Gastrocnemius medialis (tissue), 4 donors: ENCODE measurements at regions not wholly inside any gene's neighbourhood (a gene's known extent, or its start where the extent isn't known, plus 50 kb on each side); places are given as distances from the start of the nearest gene placed in this dataset.

Source experiments
- ATAC-seq, 2 donors: fragments of 150-250 bp; one replicate each; pipeline ENCODE4 v1.9.1; 2016
- DNase-seq, 2 donors: peaks; one replicate each; pipeline ENCODE4 v3.0.0-alpha.2; 2019
- H3K27ac ChIP-seq, 4 donors: fragments of 200-600 bp; sonication (generic); 1 replicate in 1 of 4; 2 replicates in 3 of 4; pipeline ENCODE4 v1.5.1; 2016 to 2018; ENCODE audit warnings: mild to moderate bottlenecking in 2 of 4, moderate library complexity in 1 of 4
- H3K27me3 ChIP-seq, 3 donors: fragments of 200-600 bp; sonication (generic) in 2 of 3; 1 replicate in 1 of 3; 2 replicates in 2 of 3; pipeline versions ENCODE4 v1.5.1 to v1.6.0; 2016 to 2019; ENCODE audit warnings: mild to moderate bottlenecking in 1 of 3, moderate library complexity in 1 of 3
- H3K36me3 ChIP-seq, 2 donors: fragments of 200-600 bp; sonication (generic) in 1 of 2; one replicate each; pipeline ENCODE4 v1.5.1; 2017 to 2018
- H3K4me1 ChIP-seq, 2 donors: fragments of 200-600 bp; sonication (generic) in 1 of 2; one replicate each; pipeline ENCODE4 v1.5.1; 2016 to 2017; ENCODE audit warnings: mild to moderate bottlenecking in 2 of 2
- H3K4me3 ChIP-seq, 4 donors: fragments of 200-600 bp; sonication (generic) in 3 of 4; 1 replicate in 1 of 4; 2 replicates in 3 of 4; pipeline ENCODE4 v1.5.1; 2016 to 2019; ENCODE audit warnings: mild to moderate bottlenecking in 2 of 4
- H3K9me3 ChIP-seq, 3 donors: fragments of 200-600 bp; sonication (generic) in 2 of 3; 1 replicate in 1 of 3; 2 replicates in 2 of 3; pipeline ENCODE4 v1.5.1; 2016 to 2019
- CTCF ChIP-seq, 5 experiments: fragments of 450-650 bp in 3 of 5; fragments of 200-600 bp in 2 of 5; sonication (generic) in 2 of 5; IDR thresholded peaks in 4 of 5; conservative IDR thresholded peaks in 1 of 5; 1 replicate in 4 of 5; 2 replicates in 1 of 5; pipeline ENCODE4 v1.5.1; 2016 to 2019; ENCODE audit warnings: antibody characterized with exemption in 5 of 5, mild to moderate bottlenecking in 3 of 5, moderate library complexity in 3 of 5
- POLR2A ChIP-seq, 2 donors: fragments of 450-650 bp; IDR thresholded peaks; one replicate each; pipeline ENCODE4 v1.6.1; 2017; ENCODE audit warnings: antibody characterized with exemption in 2 of 2, mild to moderate bottlenecking in 2 of 2, moderate library complexity in 2 of 2
- in situ Hi-C, 4 donors: fragments of 200-750 bp; cut with MboI; loops; one replicate each; pipeline versions ENCODE4 v1.15.0 to v1.8.0; 2017; ENCODE audit warnings: low sequenced_read_pairs in 4 of 4
- intact Hi-C: fragments of 100-400 bp; cut with DNase I; formaldehyde crosslinking; loops from one replicate; pipeline ENCODE4 v1.15.1; 2023; ENCODE audit warnings: low total_unique reads

- H3K36me3 ChIP-seq: no peaks in the 10 kb centered on the region
- H3K4me1 ChIP-seq: no peaks in the 10 kb centered on the region
- H3K4me3 ChIP-seq: no peak overlapping the region
- no peaks in the 10 kb centered on the region for H3K27me3 ChIP-seq
- TF ChIP-seq CTCF (IDR thresholded peaks at IDR 0.05 in 4 of 5, conservative IDR thresholded peaks at IDR 0.05 in 1 of 5): no peak
- no peak for TF ChIP-seq POLR2A (IDR thresholded peaks at IDR 0.05)
- intact Hi-C loops (no loop called here), in situ Hi-C loops (no loop called here)
- no peak for DNase-seq
- H3K27ac ChIP-seq: no peak overlapping the region
- no peak for ATAC-seq
- no peaks in the 10 kb centered on the region for H3K9me3 ChIP-seq
These were observed 161.1 kb downstream of the SCP2D1 start for GRCh38 chr20:18974660-18975059.

GRCh38 chr20:18977441-18977840, 163.9 kb downstream of the SCP2D1 start:
- Histone ChIP-seq H3K9me3 (no peaks in the 10 kb centered on the region), H3K36me3 (no peaks in the 10 kb centered on the region), H3K4me3 (no peak overlapping the region), H3K27me3 (no peaks in the 10 kb centered on the region), H3K4me1 (no peaks in the 10 kb centered on the region), H3K27ac (no peak overlapping the region)
- in situ Hi-C loops: no loop called here
- intact Hi-C loops: no loop called here
- TF ChIP-seq POLR2A (IDR thresholded peaks at IDR 0.05) (no peak), CTCF (IDR thresholded peaks at IDR 0.05 in 4 of 5, conservative IDR thresholded peaks at IDR 0.05 in 1 of 5) (no peak)
- ATAC-seq: no peak
- DNase-seq: no peak

GRCh38 chr20:18978311-18978710, 164.7 kb downstream of the SCP2D1 start:
- Histone ChIP-seq H3K27me3 (no peaks in the 10 kb centered on the region), H3K9me3 (no peaks in the 10 kb centered on the region), H3K27ac (no peak overlapping the region), H3K4me3 (no peak overlapping the region), H3K36me3 (no peaks in the 10 kb centered on the region), H3K4me1 (no peaks in the 10 kb centered on the region)
- ATAC-seq (no peak), DNase-seq (no peak)
- intact Hi-C loops (no loop called here), in situ Hi-C loops (no loop called here)
- TF ChIP-seq POLR2A (IDR thresholded peaks at IDR 0.05) (no peak), CTCF (IDR thresholded peaks at IDR 0.05 in 4 of 5, conservative IDR thresholded peaks at IDR 0.05 in 1 of 5) (no peak)

- H3K4me1 ChIP-seq: no peaks in the 10 kb centered on the region
- ATAC-seq: no peak
- H3K9me3 ChIP-seq: no peaks in the 10 kb centered on the region
- H3K27ac ChIP-seq: no peak overlapping the region
- intact Hi-C loops (no loop called here), in situ Hi-C loops (no loop called here)
- no peaks in the 10 kb centered on the region for H3K27me3 ChIP-seq
- DNase-seq: no peak
- H3K4me3 ChIP-seq: no peak overlapping the region
- no peaks in the 10 kb centered on the region for H3K36me3 ChIP-seq
- no peak for TF ChIP-seq CTCF (IDR thresholded peaks at IDR 0.05 in 4 of 5, conservative IDR thresholded peaks at IDR 0.05 in 1 of 5)
- TF ChIP-seq POLR2A (IDR thresholded peaks at IDR 0.05): no peak
These were observed 165.5 kb downstream of the SCP2D1 start for GRCh38 chr20:18979132-18979531.

GRCh38 chr20:18981962-18982539, 168.5 kb downstream of the SCP2D1 start:
- in situ Hi-C loops: no loop called here
- no peak for DNase-seq

More at GRCh38 chr20:18981962-18982539, 168.5 kb downstream of the SCP2D1 start:
- no peak for ATAC-seq
- no peak overlapping the region for H3K4me3 ChIP-seq
- no peaks in the 10 kb centered on the region for H3K9me3 ChIP-seq
- H3K27ac ChIP-seq: no peak overlapping the region
- H3K4me1 ChIP-seq: no peaks in the 10 kb centered on the region
- no peaks in the 10 kb centered on the region for H3K36me3 ChIP-seq
- intact Hi-C loops: no loop called here
- H3K27me3 ChIP-seq: no peaks in the 10 kb centered on the region
- TF ChIP-seq POLR2A (IDR thresholded peaks at IDR 0.05) (no peak), CTCF (IDR thresholded peaks at IDR 0.05 in 4 of 5, conservative IDR thresholded peaks at IDR 0.05 in 1 of 5) (no peak)
